Nephron progenitor cell (in vitro differentiated cells): ENCODE measurements at regions not wholly inside any gene's neighbourhood (a gene's known extent, or its start where the extent isn't known, plus 50 kb on each side); places are given as distances from the start of the nearest gene placed in this dataset.

Experiments
- DNase-seq: peaks from one replicate; pipeline ENCODE4 v3.0.0; 2021
- H3K27ac Mint-ChIP-seq: 2 replicates; pipeline ENCODE4 v1.8.0; 2021; ENCODE audit warnings: mild to moderate bottlenecking, moderate library complexity, mixed read lengths
- H3K27me3 Mint-ChIP-seq: 2 replicates; pipeline ENCODE4 v1.8.0; 2021; ENCODE audit warnings: mild to moderate bottlenecking, low read depth, mixed read lengths; ENCODE audit not compliant: poor library complexity
- H3K36me3 Mint-ChIP-seq: 2 replicates; pipeline ENCODE4 v1.8.0; 2021; ENCODE audit warnings: low read depth, mixed read lengths
- H3K4me1 Mint-ChIP-seq: 2 replicates; pipeline ENCODE4 v1.8.0; 2021; ENCODE audit warnings: mixed read lengths
- H3K4me3 Mint-ChIP-seq: 2 replicates; pipeline ENCODE4 v1.8.0; 2021; ENCODE audit warnings: mild to moderate bottlenecking, moderate library complexity, mixed read lengths
- H3K9me3 Mint-ChIP-seq: 2 replicates; pipeline ENCODE4 v1.8.0; 2021; ENCODE audit warnings: mild to moderate bottlenecking, moderate library complexity, mixed read lengths
- CTCF ChIP-seq: fragments of 200-600 bp; sonication (generic); IDR thresholded peaks from 2 replicates; pipeline ENCODE4 v1.5.0; 2021; ENCODE audit warnings: antibody characterized with exemption

- Mint-ChIP-seq H3K4me3 (no peak overlapping the region), H3K9me3 (peaks cover 14% of the 10 kb centered on the region), H3K4me1 (no peaks in the 10 kb centered on the region), H3K36me3 (peaks cover 7% of the 10 kb centered on the region), H3K27me3 (peaks cover 4% of the 10 kb centered on the region), H3K27ac (no peak overlapping the region)
- DNase-seq: no peak
- TF ChIP-seq CTCF: no peak
These were observed 1178.9 kb upstream of the WWC1 start for GRCh38 chr5:167112556-167112955.

- H3K4me3 Mint-ChIP-seq: no peak overlapping the region
- TF ChIP-seq CTCF: no peak
- no peaks in the 10 kb centered on the region for H3K36me3 Mint-ChIP-seq
- no peaks in the 10 kb centered on the region for H3K27me3 Mint-ChIP-seq
- DNase-seq: no peak
- no peaks in the 10 kb centered on the region for H3K4me1 Mint-ChIP-seq
- no peak overlapping the region for H3K27ac Mint-ChIP-seq
- H3K9me3 Mint-ChIP-seq: peaks cover 3% of the 10 kb centered on the region
These were observed 1169.2 kb upstream of the WWC1 start for GRCh38 chr5:167122267-167122666.

GRCh38 chr5:167123126-167123525, 1168.3 kb upstream of the WWC1 start:
- H3K27me3 Mint-ChIP-seq: no peaks in the 10 kb centered on the region
- no peak for TF ChIP-seq CTCF
- peaks cover 3% of the 10 kb centered on the region for H3K4me1 Mint-ChIP-seq
- no peak overlapping the region for H3K4me3 Mint-ChIP-seq
- peaks cover 3% of the 10 kb centered on the region for H3K9me3 Mint-ChIP-seq
- DNase-seq: no peak
- no peaks in the 10 kb centered on the region for H3K36me3 Mint-ChIP-seq
- no peak overlapping the region for H3K27ac Mint-ChIP-seq

GRCh38 chr5:167128581-167128980, 1162.9 kb upstream of the WWC1 start:
- Mint-ChIP-seq H3K27ac (peak overlapping the region; percentile 47), H3K4me3 (no peak overlapping the region), H3K36me3 (no peaks in the 10 kb centered on the region), H3K9me3 (no peaks in the 10 kb centered on the region), H3K4me1 (peaks cover 40% of the 10 kb centered on the region), H3K27me3 (no peaks in the 10 kb centered on the region)
- no peak for DNase-seq
- no peak for TF ChIP-seq CTCF

GRCh38 chr5:167140548-167141291, 1150.7 kb upstream of the WWC1 start:
- Mint-ChIP-seq H3K4me3 (no peak overlapping the region), H3K36me3 (no peaks in the 10 kb centered on the region), H3K27ac (no peak overlapping the region), H3K4me1 (no peaks in the 10 kb centered on the region), H3K27me3 (no peaks in the 10 kb centered on the region), H3K9me3 (peaks cover 8% of the 10 kb centered on the region)
- DNase-seq: no peak
- no peak for TF ChIP-seq CTCF

- Mint-ChIP-seq H3K27ac (no peak overlapping the region), H3K9me3 (no peaks in the 10 kb centered on the region), H3K36me3 (no peaks in the 10 kb centered on the region), H3K27me3 (no peaks in the 10 kb centered on the region), H3K4me3 (no peak overlapping the region), H3K4me1 (no peaks in the 10 kb centered on the region)
- DNase-seq: no peak
- TF ChIP-seq CTCF: no peak
These were observed 1147.7 kb upstream of the WWC1 start for GRCh38 chr5:167143716-167144115.
